GM19351 (cell line): ENCODE measurements at regions not wholly inside any gene's neighbourhood (a gene's known extent, or its start where the extent isn't known, plus 50 kb on each side); places are given as distances from the start of the nearest gene placed in this dataset.
A peak's percentile ranks its signal among the peaks of the same experiment; 100 is the strongest.
"Not testable (repeated sequence)": the region's sequence is repeated elsewhere in the genome, so short reads cannot be mapped to it uniquely, and the experiment has no call there.

Experiments
- ATAC-seq: cut with Tn5 transposase; IDR thresholded peaks from one replicate; pipeline ENCODE4 v1.9.1; 2021; ENCODE audit warnings: mild to moderate bottlenecking, moderate library complexity; ENCODE audit not compliant: unreplicated experiment

DNA sequence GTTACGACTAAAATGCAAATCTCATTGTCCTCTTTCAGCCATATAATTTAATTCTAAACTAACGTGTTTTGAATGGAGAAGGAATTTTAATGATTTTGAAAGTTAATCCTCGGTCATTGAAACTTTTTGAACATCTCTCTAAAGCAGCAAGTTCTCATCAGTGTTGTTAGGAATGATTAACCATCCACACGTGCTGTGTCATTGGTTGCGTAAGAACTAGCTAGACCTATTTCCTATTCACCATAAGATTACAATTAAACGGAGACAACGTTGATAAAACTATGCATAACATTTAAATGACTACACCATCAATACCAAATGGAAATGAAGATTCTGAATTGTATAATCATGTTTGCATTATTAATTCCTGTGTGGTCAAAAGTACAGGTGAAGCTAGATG lies 155.6 kb upstream of the IRS2 start:
- ATAC-seq, result no peak

DNA sequence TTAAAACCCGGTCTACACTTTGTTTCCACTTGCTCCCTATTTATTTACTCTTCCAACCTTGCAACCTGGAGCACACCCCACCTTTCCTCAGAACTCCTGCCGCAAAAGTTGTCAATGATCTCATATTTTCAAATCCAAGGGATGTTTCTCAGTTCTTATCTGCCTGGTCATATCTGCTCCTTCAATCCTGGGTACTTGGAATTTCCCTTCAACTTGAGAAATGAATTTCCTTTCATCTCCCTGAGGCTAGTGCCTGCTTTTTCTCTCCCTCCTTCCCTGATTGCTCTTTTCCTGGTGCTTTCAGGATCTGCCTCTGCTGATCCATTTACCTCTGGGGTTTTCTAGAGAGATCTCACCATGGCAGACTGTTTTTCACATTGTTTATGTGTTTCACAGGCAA lies 154.8 kb upstream of the IRS2 start:
- ATAC-seq, result no peak

DNA sequence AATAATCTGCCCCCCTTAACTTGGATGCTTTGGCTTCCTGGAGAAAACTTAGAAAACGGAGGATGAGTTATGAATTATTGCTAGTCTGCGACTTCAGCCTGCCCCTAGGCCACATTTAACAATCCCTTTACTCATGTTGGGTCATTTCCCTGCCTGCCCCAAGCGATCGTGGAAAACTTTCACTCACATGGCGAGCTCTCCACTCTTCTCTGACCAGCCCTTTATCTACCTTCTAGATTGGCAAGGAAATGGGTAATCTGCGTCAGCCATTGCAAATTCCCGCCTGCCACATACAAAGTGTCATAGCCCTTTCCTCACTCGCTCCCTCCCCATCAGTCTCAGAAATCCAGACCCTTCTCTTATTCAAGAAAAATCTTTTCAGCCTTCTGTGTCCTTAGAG lies 154.3 kb upstream of the IRS2 start:
- ATAC-seq, result no peak

DNA sequence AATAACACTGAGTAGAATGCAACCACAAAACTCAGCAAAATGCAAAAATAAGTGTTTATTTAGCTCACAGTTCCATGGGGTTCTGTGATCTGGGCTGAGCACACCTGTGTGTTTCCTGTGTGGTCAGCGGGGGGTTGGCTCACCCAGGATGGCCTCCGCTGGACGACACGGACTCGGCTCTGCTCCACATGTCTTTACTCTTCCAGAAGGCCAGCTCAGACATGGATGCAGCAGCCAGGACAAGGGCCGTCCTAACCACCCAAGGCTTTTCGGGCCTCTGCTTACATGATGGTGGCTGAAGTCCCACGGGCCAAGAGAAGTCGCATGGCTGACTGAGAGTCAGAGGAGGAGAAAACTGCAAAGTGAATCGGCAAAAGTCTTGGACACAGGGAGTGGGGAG lies 153.5 kb upstream of the IRS2 start:
- no peak for ATAC-seq

DNA sequence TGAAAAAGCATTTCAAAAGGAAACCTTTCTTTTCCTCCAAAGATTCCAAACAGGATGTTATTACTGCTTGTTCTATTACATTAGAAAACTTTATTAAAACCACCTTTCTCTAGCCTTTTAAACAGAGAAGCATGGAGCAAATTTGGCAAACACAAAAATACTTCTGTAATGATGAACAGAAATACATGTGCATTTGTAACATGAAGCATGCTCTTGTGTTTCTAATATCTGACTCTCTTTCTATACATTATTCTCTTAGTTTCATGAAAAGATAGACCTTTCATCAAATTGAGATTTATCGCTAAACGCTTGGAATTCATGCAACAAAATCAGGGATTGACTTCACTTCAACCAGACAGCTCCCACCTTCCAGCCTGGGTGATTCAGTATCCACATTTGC lies 152.8 kb upstream of the IRS2 start:
- no peak for ATAC-seq

DNA sequence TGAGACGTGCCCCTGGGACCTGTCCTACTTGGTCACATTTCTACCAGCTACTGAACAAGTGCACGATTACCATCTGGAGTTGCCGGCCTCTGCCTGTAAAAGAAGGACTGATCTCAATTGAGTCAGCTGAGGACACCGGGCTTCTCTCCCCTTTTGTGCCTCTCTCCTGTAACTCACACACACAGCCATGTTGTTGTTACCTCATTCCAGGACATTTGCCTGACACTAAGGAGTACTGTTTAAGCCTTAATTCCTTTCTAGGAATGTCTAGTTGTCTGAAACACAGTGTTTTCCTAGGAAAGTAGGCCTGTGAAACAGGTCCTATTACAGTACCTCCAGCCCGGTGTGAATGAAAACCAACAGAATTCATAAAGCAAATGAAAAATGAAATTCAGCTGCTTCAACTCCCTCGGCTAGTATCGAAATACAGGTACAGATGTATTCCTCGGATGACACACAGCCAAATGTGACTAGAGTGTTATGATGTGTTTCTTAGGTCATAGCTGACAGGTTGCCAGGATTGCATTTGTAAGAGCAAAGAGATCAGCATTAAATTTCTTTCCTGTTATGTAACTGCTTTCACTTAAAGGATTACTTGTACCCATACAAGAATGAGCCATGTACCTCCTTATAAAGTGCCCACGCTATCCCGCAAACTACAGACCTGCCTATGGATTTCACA lies 152.0 kb upstream of the IRS2 start:
- no peak for ATAC-seq

DNA sequence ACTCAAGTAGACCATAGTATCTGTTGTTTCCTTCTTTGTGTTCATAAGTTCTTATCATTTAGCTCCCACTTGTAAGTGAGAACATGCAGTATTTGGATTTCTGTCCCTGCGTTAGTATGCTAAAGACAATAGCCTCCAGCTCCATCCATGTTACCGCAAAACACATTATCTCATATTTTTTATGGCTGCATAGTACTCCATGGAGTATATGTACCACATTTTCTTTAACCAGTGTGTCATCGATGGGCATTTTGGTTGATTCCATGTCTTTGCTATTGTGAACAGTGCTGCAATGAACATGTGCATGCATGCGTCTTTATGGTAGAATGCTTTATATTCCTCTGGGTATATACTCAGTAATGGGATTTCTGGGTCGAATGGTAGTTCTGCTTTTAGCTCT lies 148.1 kb upstream of the IRS2 start:
- not testable (repeated sequence) for ATAC-seq

DNA sequence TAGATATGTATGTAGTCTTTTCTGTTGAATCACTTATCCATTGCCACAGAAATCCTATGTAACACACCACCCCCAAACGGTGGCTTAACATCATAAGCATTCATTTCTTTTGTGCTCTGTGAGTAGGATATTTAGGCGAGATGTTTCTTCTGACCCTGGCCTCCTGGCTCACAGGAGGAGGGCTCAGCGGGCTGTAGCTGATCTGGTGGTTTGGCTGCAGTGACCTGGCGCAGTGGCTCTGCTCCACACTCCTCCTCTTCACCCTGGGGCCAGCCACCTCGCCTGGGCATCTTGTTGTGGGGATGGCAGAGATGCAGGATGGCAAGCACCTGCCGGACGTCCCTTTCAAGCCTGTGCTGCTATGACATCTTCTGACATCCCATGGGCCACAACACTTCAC lies 147.1 kb upstream of the IRS2 start:
- no peak for ATAC-seq

DNA sequence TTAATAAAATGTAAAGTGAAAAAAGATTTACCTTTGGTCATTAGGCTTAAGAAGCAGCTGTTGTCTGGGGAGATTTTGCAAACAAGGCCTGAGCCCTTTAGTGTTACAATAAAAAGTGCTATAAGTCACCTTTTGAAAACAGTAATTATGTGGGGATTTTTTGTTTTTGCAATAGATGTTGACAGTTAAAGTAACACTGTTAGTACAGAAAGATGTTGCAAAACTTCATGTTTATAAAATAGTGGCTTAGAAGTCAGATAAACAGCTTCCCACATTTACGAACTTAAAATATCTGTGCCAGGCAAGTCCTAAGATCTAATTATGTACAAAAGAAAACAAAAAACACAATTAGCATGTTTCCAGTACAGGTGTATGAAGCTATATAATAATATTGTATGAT lies 138.0 kb upstream of the IRS2 start:
- no peak for ATAC-seq

DNA sequence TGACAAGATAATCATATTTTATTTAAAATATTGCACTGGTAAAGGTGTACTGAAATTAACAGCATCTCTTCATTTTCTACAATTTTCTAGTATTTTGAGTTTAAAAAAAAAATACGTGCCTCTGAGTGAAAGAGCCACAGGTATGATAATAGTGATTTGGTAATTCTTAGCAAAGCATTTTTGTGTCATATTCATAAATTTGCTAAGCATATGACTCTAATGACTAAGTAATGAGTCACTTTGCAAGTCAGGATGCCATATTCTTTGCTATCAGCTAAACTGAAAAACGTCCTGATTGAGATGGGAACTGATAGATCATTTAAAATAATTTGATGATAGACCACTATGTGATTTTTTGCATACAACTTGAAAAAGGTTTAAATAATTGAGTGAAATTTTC lies 136.1 kb upstream of the IRS2 start:
- no peak for ATAC-seq

DNA sequence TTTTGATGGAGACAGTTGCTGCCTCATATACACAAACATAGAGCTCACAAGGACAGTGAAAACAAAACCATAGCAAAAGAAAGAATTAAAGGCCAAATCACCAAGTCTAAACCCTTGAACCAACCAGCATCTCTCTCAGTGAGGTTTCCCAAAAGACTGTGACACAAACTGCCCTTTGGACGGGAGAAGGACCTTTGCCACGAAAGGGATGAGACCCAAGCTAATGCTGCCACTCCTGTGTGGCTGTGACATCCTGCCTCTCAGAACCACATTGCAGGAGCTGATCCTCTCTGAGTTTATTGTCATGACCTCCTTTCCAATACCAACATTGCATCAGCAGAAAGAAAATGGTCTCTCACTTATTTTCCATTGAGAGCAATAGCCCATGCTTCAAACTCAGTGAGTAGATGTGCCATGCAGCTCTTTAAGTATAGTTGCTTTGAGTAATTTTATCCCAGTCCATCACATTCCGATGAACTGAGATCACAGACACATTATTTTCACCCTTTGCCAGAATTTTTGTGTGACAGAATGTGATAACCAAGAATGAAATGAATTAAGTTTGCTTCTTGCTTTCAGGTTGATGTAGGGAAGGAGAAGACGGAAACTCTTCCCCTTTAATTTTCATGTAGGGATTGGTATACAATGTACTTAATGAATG lies 133.5 kb upstream of the IRS2 start:
- ATAC-seq, result no peak

DNA sequence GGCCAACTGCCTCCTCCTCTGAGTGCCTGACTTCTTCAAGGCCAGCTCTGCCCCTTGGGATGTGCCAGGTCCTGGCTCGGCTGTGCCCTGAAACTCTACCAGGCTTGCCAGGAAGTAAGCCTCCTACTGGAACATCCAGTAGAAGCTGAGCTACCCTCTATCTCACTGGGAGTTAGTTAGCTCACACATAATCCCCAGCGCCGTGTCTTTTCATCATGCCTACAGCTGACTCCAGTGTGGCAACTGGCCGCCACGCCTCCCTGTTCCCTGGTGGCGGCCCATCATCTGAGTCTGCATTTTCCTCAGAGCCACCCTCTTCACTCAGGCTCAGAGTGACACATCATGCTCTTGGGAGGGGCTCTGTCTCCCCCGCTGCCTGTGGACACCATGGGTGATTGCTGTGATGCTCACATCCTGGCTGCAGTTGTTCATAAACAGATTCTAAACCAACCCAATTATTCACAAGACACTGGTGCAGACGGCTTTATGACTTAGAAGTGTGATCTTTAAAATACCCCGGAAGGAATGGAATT lies 131.9 kb upstream of the IRS2 start:
- no peak for ATAC-seq

DNA sequence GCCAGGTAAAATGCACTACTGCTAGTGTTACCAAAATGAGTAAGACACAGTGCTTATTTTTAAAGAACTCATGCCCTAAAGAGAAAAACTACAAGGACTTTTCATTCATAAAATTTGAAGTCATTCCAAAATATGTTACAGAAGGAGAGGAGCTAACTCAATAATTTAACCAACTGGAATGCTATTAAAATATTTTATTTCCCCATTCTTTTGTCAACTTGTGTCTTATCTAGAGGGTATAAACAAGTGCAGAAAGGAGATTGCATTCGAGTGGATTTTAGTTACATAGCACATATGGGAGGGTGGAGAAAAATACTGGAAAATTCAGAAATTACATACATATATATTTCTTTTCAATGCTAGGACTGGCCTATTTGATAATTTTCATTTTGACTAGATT lies 131.0 kb upstream of the IRS2 start:
- no peak for ATAC-seq

DNA sequence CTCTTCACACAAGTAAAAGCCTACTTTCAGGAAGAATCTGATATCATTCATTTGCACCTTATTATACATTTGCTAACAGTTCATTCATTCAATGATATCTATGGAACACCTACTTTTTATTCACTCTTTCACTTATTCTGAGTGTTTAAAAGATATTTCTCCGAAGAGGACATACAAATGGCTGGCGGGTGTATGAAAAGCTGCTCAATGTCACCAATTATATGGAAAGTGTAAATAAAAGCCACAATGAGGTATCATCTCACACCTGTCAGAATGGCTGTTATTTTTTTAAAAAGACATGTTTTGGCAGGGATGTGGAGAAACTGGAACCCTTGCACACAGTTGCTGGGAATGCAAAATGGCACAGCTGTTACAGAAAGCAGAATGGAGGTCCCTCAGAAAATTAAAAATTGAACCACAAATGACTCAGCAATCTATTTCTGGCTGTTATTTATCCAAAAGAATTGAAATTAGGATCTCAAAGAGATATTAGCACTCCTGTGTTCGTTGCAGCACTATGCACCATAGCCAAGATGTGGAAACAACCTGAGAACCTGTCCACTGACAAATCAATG lies 127.6 kb upstream of the IRS2 start:
- no peak for ATAC-seq

DNA sequence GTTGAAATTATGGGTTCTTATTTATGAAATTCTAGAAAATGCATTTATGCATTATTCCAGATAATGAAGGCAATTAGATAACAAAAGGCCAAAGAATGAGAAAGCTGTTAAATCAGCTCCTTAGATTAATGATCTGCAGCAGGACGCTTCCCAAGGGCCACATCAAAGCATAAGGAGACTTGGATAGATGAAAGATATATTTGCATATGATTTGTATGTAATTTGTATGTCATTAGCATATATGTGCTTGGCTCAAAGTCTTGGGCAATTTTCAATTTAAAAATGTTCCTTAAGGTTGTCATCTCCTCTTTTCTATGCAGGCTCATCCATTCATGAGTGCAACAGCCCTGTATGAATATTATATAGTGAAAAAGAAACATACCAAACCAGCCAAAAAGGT lies 126.8 kb upstream of the IRS2 start:
- no peak for ATAC-seq

DNA sequence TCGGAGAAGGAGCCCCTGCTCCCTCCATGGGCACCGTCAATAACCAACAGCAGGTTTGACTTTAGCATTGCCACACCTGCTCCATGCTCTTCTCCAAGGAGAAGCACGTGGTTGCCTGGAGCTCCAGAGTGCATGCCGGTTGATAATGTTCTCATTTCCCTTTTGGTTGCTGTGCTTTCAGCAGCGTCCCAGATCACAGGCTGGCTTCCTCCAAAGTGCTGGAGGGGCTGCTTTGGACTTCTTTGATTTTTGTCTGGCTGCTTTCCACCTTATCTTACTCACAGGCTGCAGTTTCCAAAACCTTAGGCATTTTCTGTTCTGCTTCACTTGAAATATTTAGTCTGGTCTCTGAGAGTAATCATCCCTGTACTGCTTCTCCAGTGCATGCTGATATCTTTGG lies 123.8 kb upstream of the IRS2 start:
- ATAC-seq, result no peak

DNA sequence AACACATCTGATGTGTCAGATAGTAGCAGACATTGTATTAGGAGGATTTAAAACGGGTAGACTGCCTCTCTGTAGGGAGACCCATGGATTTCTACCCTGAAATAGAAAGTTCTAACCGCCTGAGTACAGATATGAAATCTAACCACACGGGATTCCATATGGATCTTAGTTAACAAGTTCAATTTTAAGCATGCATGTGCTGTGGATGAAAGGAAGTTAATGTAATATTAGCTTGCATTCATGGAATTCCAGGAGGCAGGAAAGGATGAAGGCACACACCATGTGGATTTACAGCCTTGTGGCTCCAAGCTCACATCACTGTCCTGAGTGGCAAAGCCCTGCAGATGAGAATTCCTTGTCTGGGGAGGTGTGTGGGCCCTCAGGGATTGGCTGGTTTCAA lies 120.6 kb upstream of the IRS2 start:
- ATAC-seq, result no peak

DNA sequence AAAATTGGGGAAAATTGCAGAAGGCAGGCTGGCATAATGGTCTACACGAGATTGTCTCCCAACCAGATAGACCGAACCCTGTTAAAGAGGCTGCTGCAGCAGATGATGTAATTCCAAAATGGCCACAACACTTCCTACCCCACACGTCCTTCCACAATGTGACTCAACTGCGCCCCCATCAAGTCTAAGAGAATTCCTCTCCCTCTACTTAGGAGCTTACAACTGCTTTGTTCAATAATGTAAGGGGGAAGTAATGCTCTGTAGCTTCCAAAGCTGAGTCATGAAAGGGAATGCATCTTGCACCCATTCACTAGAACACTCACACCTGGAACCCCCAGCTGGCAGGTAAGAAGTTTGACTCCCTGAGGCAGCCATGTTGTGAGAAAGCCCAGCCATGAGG lies 117.8 kb upstream of the IRS2 start:
- peak; percentile 55 for ATAC-seq

DNA sequence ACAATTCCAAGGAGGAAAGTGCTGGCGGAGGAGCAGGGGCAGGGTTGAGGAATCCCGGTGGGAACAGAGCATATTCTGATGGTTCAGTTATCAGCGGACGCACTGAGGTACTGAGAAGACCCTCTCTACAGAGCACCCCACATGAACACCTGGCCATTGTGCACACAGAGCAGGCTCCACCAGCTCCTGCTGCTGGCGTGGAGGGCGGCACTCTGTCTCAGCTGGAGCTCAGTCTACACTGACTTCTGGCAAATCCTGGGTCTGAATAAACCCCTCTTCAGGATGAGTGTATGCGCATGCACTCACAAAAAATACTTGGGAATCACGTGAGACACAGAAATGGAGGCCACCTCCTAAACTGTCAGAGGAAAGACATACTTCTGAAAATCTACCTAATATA lies 114.4 kb upstream of the IRS2 start:
- no peak for ATAC-seq

DNA sequence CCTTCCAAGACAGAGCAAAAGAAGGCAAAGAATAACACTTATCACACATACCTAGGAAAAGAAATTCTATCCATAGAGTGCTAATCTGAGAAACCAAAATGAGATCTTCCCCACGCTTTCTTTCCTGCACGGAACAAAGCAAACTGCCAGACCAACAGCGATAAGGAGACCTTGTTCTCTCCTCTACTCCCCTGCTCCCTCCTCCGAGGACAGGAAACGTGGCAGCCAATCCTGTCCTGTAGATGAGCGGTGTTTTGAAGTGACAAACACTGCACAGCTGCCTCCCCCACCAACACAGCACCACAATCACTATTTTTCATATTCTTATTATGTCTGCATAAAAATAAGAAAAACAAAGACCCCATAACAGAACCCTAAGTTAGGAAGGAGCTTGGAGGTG lies 113.9 kb upstream of the IRS2 start:
- no peak for ATAC-seq

DNA sequence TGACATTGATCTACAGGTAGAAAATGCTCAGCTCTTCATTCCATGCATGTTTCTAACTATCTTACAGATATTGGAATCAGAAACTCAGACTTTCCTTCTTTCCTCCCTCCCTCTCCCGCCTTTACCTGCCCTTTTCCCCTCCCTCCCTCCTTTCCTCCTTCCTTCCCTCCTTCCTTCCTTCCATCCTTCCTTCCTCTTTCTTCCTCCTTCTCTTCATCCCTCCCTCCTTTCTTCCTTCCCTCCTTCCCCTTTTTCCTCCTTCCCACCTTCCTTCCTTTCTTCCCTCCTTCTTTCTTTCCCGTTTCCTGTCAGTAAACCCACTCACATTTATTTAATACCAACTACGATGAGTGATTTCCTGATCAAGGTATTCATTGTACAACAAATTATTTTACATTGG lies 113.4 kb upstream of the IRS2 start:
- ATAC-seq, result no peak

DNA sequence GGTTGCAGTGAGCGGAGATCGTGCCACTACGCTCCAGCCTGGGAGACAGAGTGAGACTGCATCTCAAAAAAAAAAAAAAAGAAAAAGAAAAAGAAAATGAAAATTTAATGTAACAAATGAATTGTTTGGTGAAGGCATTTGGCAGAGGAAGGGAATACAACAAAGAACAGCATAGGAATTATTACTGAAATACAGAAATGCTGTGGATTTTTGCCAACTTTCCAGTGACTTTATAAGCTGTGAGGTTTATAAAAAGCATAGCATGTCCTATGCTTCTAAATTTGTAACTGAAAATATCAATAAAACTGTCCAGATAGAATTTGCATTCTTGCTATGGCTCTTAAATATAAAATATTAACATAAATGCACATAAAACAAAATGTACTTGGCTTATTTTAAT lies 112.9 kb upstream of the IRS2 start:
- ATAC-seq, result no peak
